GM18951 (cell line): ENCODE measurements at regions not wholly inside any gene's neighbourhood (a gene's known extent, or its start where the extent isn't known, plus 50 kb on each side); places are given as distances from the start of the nearest gene placed in this dataset.

Experiments
- POLR2A ChIP-seq: IDR thresholded peaks from 4 replicates; pipeline ENCODE4 v1.6.1; 2011; ENCODE audit warnings: mild to moderate bottlenecking; ENCODE audit not compliant: insufficient read length, insufficient read depth; ENCODE audit errors: extremely low read depth
- in situ Hi-C: fragments of 300-500 bp; cut with MboI; formaldehyde crosslinking; loops from one replicate; pipeline ENCODE4 v1.12.0; 2022; ENCODE audit warnings: low sequenced_read_pairs, mixed read lengths, inconsistent platforms; ENCODE audit not compliant: unreplicated experiment

DNA sequence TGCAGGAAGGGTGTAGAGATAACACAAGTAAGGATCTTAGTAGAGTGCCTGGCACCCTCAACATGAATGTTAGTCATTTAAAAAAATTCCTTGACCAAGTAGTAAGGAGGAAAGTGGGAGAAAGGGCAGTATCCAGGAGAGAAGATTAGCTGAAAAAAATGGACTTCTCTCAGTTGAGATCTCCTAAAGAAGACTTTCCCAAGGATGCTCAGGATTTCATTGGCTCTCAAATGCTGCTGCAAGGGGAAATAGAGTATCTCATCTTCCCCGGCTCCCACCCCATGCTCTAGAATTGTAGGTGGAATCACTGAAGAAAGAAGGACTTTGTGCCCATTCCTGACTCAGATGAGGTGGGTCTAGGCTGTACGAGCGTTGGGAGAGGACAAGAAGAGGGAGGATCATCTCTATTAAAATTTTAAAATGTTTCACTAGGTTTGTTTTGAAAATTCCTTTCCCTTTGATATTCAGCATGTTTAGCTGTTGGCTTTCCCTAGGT, 231.1 kb downstream of the MYCN start:
- in situ Hi-C loops = no loop called here
- no peak for TF ChIP-seq POLR2A

DNA sequence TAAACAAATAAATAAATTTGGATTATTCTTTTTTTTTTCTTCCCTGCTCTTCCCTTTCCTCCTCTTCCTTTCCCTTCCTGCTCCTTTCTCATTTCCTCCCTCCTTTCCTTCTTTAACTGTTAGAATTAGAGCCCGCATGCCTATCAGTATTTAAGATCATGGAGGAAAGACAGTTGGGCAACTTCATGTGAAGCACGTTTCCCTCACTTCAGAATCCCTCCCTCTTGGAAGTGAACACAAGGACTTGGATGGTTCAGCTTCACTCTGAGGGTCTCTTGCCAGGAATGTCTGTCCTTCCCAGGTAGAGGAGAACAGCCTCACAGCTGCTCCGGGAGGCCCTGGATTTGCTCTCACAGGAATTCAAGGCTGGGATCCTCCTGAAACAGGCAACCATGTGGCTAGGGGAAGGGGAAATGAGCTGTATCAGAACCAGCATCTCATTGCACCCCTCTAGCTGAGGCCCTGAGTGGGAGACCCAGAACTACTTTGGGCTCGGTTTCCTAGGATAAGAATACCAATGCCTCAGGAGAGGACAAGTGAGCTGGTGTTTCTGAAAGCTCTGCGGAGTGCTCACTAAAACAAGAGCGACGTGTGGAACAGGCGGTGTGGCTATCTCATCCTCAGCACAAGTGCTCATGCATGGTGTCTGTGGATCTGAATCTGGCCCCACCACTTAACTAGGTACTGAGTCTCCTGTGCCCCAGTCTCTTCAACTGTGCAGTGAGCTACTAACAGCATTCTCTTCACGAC, 230.5 kb downstream of the MYCN start:
- in situ Hi-C loops = no loop called here
- no peak for TF ChIP-seq POLR2A

DNA sequence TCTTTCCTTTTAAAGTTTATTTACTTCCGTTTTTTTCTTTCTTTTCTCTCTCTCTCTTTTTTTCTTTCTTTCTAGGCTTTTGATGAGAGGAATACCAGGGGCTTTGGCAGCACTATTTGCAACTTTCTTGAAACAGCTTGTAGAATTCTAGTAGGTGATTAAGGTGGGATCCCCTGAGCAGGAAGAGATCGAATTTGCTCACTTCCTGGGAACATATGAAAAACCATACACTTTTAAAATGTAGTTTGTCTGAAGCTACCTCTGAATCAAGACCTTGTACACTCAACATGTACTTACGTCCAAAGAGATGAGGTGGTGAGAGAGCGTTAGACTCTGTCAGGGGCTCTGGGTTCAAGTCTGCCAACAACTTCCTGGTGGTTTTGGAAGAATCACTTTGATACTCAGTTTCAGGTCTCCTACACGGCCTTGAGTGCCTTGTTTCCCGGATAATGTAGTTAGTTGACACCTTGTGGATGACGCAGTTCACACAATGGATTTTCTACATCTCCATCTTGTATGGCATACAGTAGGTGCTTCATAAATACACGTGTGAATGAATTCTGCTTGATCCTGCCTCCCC, 229.1 kb downstream of the MYCN start:
- TF ChIP-seq POLR2A = no peak
- in situ Hi-C loops = no loop called here

GRCh38 chr2:16168506-16169264, 228.3 kb downstream of the MYCN start:
- no peak for TF ChIP-seq POLR2A
- in situ Hi-C loops = no loop called here

GRCh38 chr2:16167870-16168426, 227.6 kb downstream of the MYCN start:
- TF ChIP-seq POLR2A = no peak
- in situ Hi-C loops = no loop called here

GRCh38 chr2:16167451-16167861, 227.1 kb downstream of the MYCN start:
- no peak for TF ChIP-seq POLR2A
- in situ Hi-C loops = no loop called here

DNA sequence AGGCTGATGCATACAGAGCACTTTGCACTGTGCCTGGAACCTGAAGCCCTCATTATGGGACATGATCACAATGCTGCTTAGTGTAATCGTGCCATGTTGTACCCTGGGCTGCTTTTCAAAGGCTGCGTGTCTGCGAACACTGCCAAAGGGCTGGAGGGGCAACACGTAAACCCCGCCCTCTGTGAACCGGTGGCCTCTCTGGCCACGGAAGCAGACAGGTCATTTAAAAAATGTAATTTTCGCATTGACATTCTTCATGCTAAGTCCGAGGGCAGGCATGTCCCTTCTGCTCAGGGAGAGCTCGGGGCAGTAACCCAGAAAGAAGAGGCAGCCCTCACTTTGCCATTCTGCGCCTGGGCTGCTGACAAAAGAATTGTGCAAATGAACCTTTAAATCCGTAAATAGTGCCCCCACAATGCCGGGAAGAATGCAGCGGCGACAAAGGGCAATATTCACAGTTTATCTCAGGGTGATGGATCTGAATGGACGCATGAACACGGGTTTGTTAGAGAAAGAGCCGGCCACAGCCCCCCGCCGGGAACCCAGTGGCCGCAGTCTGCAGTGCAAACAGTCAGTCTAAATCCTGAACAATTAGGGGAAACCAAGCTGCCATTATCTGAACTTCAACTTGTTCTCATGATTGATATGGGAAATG, 226.1 kb downstream of the MYCN start:
- in situ Hi-C loops = no loop called here

DNA sequence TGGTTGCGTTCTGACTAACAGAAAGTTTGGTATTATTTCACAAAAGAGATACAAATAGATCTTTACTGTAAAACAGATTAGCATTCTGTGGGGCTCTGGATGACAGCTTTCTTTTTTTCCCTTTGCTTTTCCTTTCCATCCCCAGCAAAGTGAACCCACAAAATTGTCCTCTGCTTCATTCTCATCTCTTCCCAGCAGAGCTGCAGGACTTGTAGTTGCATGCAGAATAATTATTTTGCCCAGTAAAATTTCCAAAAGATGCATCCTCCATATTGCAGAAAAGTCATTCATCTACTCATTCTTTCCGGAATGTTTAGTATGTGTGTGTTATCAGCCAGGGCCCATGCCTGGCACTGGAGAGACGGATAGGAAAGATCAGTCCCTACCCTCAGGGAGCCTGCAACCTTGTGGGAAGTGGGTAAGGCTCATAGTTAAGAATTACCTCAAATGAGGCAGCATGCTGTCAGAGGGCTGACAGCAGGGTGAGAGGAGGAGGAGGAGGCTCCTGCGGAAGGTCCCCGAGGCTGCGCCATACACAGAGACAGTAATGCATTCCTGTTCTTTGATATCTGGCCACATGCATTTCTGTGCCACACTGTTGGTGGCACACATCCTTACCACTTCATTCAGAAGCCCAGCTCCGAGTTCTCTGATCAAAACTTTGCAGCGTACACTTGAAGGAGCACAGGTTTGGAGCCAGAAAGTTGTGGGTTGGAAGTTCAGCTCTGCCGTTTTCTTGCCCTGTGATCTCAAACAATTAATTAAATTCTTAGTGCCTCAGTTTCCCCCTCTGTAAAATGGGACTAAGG, 225.4 kb downstream of the MYCN start:
- TF ChIP-seq POLR2A = no peak
- in situ Hi-C loops = no loop called here

More for the DNA sequence above, 226.1 kb downstream of the MYCN start:
- TF ChIP-seq POLR2A = no peak

- in situ Hi-C loops = no loop called here
- TF ChIP-seq POLR2A = no peak
These were observed 222.2 kb downstream of the MYCN start for GRCh38 chr2:16162491-16163040.

- in situ Hi-C loops = no loop called here
- no peak for TF ChIP-seq POLR2A
These were observed 221.6 kb downstream of the MYCN start for GRCh38 chr2:16161768-16162490.

- in situ Hi-C loops = no loop called here
- TF ChIP-seq POLR2A = no peak
These were observed 220.8 kb downstream of the MYCN start for GRCh38 chr2:16161085-16161565.
